ENCODE measurements at regions not wholly inside any gene's neighbourhood (a gene's known extent, or its start where the extent isn't known, plus 50 kb on each side); places are given as distances from the start of the nearest gene placed in this dataset.

- TF ChIP-seq YY1 (IDR thresholded peaks at IDR 0.05; ENCODE audit: insufficient read depth, insufficient read length) = no peak
- no peak for TF ChIP-seq ZNF274 (IDR thresholded peaks at IDR 0.05; ENCODE audit: low read depth, low read length)
These were observed 146.4 kb upstream of the BTG1 start for GRCh38 chr12:92292016-92292415.
